Esophagus muscularis mucosa (tissue), 3 donors: ENCODE measurements at regions not wholly inside any gene's neighbourhood (a gene's known extent, or its start where the extent isn't known, plus 50 kb on each side); places are given as distances from the start of the nearest gene placed in this dataset.

Experiments used
- CTCF ChIP-seq, 3 experiments: fragments of 200-600 bp in 2 of 3; fragments of 450-650 bp in 1 of 3; sonication (generic) in 2 of 3; IDR thresholded peaks; one replicate each; pipeline ENCODE4 v1.5.1; 2017 to 2019; ENCODE audit warnings: antibody characterized with exemption in 3 of 3, mild to moderate bottlenecking in 2 of 3, moderate library complexity in 1 of 3
- POLR2AphosphoS5 ChIP-seq, 2 donors: sonication (generic); formaldehyde crosslinking; IDR thresholded peaks; one replicate each; pipeline ENCODE4 v1.6.1; 2017; ENCODE audit warnings: antibody characterized with exemption in 2 of 2

DNA sequence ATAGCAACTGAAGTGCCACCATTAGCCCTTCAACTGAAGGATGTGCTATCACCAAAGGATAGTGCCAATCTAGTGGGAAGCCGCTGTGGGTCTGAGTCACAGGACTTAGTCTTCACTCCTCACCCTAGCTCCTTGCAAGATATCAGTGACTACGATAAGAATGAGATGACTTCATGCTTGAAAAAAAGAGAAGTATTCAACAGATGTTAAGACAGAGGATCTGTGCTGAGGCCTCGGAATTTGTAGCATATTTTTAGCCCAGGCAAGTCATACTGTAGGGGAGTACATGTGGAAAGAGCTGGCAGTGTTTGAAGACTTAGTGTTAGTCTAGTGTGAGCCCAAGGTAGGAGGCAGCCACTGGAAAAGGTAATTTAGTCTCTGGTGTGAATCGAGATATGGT, 270.7 kb upstream of the LRTM1 start:
- no peak for TF ChIP-seq CTCF (IDR thresholded peaks at IDR 0.05)
- no peak for TF ChIP-seq POLR2AphosphoS5 (IDR thresholded peaks at IDR 0.05)
